ENCODE measurements at regions not wholly inside any gene's neighbourhood (a gene's known extent, or its start where the extent isn't known, plus 50 kb on each side); places are given as distances from the start of the nearest gene placed in this dataset.
"Not testable (repeated sequence)": the region's sequence is repeated elsewhere in the genome, so short reads cannot be mapped to it uniquely, and the experiment has no call there.

DNA sequence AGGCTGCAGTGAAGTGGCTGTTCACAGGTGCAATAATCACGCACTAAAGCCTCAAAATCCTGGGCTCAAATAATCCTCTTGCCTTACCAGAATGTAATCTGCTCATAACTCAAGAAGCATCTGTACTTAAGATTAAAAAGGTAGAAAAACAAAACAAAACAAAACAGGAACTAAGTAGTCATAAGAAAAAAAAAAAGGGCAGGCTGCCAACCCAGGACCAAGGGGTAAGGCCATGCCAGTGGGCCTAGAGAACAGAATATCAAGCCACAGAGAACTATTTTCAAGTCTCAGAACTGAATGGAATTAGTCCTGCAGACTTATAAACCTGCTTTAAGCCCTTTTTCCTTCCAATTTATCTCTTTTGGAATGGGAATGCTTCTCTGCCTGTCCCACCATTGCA lies 64.8 kb upstream of the TBC1D3K start:
- no peak for DNase-seq

DNA sequence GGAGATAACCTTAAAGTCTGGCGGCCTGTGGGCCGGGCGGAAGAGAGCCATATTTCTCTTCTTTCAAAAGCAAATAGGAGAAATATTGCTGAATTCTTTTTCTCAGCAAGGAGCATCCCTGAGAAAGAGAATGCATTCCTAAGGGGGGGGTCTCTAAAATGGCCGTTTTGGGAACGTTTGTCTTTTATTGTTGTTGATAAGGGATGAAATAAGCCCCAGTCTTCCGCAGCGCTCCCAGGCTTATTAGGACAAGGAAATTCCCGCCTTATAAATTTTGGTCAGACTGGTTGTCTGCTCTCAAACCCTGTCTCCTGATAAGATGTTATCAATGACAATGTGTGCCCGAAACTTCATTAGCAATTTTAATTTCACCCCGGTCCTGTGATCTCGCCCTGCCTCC lies 65.8 kb upstream of the TBC1D3K start:
- DNase-seq = not testable (repeated sequence)

DNA sequence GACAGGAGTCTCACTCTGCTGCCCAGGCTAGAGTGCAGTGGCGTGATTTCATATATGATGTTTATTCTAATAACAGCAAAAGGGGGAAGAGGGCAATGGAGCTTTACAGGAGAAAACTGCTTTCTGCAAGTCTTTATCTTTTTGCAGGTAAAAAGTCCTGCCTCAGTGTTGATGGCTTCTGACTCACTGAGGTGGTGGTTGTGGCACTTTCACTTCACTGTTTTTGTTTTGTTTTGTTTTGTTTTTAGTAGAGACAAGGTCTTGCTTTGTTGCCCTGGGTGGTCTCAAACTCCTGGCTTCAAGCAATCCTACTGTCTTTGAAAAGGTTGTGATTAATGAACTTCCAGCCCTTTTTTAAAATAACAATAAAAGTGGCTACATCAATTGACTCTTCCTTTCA lies 68.0 kb upstream of the TBC1D3K start:
- no peak for DNase-seq

DNA sequence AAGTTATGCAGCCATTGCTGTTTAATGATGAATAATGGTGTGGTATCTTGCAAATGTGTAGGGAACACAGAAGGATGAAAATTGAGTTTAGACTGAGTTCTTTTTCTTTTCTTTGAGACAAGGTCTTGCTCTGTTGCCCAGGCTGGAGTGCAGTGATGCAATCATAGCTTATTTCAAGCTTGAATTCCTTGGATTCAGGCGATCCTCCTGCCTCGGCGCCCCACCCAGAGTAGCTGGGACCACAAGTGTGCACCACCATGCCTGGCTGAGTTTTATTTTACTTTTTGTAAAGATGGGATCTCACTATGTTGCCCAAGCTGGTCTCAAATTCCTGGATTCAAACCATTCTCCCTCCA lies 74.6 kb upstream of the TBC1D3K start:
- DNase-seq = no peak

DNA sequence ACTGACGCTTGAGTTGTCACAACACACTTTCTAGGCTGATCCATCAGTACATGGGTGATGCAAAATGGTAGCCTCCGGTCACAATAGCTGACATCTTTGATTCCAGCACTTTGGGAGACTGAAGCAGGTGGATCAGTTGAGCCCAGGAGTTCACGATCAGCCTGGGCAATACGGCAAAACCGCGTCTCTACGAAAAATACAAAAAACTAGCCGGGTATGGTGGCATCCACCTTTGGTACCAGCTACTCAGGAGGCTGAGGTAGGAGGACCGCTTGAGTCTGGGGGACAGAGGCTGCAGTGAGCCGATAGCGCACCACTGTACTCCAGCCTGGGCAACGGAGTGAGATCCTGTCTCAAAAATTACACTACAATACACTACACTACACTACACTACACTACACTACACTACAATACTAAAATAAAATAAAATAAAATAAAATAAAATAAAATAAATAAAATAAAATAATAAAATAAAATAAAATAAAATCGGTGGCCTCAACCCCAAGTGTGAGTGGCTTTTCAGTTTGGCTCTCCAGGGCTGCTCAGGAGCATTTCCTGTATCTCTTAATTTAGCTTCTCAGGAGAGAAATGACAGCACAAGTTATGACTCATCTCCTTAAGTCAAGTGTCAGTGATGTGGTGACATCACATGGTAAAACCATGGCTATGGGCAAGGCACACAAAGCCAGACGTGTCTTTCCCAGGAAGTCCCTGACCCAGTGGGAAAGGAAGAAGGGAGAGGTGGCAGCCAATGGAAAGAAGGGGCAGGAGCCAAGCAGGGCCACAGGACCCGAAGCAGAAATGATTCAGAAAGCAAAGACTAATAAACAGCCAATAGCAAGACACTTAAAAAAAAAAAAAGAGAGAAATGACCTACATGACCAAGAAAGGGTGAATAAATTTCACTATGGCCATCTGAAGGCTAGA lies 75.3 kb upstream of the TBC1D3K start:
- peak in 1 of 5 experiments; percentile 81 for DNase-seq

DNA sequence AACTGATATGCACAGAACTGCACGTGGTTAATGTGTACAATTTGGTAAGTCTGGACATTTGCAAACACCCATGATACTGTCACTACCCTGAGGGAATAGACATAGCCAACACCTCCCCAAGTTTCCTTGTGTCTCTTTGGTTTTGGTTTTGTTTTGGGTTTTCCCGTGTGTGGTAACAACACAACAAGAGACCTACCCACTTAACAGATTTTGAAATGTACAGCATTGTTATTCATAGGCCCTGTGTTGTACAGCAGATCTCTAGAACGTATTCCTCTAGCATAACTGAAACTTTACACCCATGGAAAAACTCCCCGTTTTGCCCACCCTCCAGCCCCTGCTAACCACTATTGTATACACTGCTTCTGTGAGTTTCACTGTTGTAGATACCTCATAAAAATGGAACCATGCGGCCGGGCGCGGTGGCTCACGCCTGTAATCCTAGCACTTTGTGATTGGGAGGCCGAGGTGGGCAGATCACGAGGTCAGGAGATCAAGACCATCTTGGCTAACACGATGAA lies 76.3 kb upstream of the TBC1D3K start:
- DNase-seq = peak in 1 of 5 experiments; percentile 46

DNA sequence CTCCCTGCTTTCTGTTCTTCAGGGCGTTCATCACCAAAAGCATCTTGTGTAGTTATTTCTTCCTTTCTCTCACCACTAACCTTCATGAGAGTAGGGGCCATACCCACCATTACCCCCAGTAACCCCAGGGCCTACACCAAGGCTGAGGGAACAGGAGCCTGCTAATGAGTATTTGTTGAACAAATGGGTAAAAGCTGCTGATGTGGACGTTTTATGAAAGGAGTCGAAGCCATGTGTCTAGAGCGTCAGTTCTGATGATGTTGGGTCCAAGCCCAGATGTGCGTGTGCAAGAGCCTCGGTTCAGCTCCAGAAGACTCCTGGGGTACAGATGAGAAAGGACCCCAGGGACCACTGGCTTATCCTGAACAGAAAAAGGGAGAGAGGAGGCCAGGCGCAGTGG lies 77.1 kb upstream of the TBC1D3K start:
- DNase-seq = no peak

DNA sequence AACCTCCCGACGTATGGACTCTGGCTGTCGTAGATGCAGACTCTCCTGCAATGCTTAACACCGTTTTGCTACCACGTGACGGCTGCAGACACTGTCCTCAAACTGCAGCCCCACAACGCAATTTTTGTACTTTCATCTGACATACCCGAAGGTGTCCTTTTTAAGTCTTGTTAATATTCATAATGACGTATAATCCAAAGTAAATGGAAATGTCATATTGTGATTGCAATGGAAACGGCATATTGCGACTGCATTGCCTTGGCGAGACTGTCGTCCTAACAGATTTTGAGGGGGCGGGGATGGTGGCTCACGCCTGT lies 79.3 kb upstream of the TBC1D3K start:
- no peak for DNase-seq

DNA sequence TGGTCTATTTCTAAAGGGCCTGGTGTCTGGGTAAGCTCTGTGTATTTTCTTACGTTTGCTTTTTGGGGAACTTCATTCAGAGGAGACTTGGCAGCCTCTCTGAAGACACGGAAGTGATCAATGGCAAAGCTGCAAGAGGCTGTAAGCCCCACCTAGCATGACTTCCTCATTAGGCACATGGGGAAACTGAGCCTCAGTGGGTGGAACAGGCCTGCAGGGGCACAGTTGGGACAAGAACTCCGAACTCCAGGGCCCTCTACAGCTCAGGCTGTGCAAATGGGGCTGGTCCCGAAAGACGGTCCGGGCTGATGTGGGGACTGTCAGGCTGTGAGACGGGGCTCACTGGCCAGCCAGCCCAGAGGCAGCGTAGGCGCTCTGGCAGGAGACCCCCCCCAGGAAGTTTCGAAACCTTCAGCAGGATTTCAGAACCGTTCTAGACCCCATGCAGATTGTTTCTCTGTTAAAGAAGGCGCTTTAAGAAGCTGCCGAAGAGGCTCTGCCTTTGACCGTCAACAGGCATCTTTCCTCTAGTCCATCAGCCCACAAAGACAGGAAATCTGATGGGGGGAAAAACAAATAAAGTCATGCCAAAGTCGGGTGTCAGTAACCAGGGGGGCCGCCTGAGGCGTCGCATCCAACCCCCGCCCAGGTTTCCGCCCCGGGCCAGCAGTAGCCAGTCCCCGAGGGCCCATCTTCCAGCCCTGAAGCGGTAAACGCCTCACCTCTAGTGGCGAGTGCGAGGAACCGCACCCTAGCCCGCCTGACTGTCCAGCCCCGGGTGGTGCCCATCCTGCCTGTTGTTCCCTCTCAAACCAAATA lies 79.8 kb upstream of the TBC1D3K start:
- peak in 2 of 5 experiments; percentile 21 to 53 for DNase-seq

DNA sequence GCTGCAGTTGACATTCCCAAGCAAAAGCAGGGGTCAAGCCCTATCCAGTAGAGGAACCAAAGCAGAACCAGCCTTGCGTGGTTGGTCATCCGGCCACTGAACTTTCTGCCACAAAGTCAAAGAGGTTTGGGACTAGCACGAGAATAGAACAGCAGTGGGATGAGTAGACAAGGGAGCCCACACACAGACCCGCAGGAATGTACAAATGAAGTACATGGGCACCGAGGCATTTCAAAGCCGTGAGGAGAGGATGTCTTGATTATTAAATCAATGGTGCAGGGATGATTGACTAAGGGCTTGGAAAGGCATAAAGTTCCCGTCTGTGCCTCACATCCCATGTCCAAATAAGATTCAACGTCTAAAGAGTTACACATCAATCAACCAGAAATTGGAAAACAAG lies 81.8 kb upstream of the TBC1D3K start:
- no peak for DNase-seq

DNA sequence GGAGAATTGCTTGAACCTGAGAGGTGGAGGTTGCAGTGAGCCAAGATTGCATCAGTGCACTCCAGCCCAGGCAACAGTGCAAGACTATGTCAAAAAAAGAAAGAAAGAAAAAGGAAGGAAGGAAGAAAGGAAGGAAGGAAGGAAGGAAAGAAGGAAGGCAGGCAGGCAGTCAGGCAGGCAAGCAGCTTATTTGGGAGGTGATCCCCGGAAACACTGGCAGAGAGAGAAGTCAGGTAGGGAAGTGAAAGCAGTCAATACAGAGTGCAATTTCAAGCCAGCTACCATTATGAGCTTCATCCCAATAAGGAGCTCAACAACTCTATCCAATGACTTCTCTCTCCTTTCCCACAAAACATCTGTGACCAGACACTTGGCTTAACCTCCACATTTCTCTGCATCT lies 83.0 kb upstream of the TBC1D3K start:
- no peak for DNase-seq

DNA sequence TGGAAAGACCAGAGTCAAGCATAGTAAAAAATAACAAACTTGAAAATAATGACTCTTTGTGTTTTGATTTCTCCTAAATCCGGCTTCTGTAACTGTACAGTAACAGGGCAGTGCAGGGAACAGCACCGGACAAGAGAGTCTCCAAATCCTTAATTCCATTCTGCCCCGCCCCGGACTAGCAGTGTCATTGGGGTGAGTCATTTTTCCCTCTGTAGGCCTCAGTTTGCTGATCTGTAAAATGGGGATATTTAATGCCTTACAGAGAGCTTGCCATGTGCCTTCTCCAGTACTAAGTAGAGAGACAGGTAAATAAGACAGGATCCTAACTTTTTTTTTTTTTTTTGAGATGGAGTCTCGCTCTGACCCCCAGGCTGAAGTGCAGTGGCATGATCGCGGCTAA lies 83.6 kb upstream of the TBC1D3K start:
- DNase-seq = no peak

DNA sequence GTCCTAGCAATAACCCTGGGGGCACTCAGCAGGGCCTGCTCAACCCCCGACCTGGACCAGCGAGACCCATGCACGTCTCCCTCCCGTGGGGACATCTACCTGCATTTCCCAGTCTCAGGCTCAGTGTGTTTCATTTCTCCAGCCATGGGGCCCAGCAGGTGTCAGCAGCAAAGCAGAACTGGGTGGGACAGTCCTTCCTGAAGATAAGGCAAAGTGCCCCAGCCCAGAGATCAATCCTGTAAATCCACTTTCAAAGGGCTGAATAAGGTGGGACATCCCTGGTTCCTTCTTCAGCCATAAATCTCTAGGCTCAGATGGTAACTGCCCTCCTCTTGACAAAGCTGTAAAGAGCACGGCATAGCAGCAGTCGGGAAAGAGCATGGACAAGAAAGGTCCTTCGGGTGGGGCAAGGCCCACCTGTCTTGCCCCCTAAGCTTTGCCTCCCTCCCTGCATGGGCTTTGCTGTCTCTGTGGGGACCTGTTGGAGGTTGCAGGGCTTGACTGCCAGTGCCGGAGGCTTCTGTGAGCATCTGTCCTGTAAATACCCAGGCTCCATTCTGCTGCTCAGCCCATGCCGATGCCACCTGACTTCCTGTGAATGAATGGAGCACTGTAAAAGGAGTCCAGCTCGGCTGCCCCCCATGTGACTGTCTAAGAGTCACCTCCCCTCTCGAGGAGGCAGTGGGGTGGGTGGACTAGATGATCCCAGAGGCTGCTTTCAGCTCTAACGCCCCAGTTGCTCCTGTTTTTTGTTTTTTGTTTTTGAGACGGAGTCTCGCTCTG lies 84.8 kb upstream of the TBC1D3K start:
- DNase-seq = no peak

DNA sequence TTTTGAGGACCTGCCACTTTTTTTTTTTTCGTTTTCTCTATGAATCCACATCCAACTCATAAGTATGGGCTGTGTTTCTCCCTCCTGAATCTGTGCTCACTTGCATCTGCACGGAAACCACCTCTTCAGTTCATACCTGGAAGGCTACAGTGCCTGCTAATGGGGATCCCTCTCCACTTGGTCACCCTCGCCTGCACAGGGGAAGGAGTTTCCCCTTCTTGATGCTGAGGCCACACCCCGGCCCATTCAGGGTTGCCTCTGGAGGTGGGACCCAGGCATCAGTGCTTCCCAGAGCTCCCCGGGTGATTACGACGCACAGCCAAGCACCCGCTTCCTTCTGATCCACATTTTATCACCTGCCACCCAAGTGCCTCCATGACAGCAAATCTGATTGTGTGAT lies 85.9 kb upstream of the TBC1D3K start:
- DNase-seq = no peak

DNA sequence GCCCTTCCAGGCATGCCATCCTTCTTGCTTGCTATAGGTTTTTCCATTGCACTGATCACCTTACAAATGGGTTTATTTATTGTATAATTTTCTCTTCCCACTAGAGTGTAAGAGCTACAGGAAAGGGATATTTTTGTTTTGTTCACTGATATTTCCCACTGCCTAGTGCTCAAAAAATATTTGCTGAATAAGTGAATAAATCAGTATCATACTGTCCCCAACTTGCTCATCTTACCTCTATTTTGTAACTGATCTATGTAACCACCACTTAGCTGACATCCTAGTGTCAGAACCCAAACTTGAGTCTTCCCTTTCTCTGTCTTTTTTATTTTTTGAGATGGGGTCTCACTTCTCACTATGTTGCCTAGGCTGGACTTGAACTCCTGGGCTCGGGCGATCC lies 87.6 kb upstream of the TBC1D3K start:
- no peak for DNase-seq

DNA sequence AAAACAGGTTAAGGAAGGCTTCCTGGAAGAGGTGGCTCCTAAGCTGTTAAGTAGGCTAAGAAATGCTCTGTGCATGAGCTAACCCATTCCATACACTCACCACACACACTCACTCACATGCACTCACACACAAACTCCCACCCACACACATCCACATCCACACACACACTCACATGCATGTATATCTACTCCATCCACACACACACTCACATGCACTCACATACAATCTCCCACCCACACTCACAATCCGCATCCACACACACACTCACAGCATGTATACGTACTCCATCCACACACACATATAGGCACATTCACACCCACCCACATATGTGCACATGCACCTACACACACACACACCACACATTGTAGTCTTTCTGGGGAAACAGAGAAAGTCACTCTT lies 89.3 kb upstream of the HNF1B start:
- no peak for DNase-seq

DNA sequence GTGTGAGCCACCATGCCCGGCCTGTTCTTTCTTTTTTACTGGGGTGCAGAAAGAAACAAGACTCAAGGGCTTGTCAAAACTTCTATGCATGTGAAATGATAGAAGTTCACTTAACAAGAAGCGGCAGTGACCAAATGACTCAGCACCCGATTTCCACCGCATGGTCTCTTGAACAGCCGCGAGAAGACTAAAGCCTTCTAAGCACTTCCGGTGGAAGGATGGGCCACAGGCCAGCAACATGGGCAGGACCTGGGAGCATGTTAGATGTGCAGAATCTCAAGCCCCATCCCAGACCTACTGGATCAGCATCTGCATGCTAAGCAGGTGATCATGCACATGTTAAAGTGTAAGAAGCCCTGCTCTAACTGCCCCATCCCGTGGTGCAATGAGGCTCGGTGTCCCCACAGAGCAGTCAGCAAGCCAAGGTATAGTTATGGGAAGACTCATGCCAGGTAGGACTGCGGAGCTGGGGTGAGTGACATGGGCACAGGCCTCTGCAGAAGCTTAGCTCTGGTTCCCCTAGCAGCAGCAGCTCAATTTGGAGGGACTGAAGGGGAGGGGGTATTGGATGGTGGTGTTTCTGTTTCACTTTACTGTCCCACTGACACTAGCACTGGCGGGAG lies 88.5 kb upstream of the HNF1B start:
- peak in 1 of 5 experiments; percentile 91 for DNase-seq

DNA sequence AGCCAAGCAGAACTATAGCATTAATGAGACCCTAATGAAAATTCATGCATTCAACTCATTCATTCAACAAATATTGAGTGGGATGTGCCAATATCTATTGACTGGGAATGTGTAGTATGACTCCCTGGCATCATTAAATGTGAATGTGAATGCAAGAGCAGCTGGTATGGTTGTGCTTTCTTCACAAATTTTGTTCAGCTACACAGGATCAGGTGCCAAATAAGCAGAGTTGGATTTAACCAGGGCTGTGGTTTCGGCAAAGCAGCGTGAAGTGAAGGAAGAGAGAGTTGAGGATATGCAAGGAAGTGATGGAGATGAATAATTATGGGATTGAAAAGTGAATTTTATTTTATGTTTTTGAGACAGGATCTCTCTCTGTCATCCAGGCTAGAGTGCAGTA lies 87.1 kb upstream of the HNF1B start:
- no peak for DNase-seq

DNA sequence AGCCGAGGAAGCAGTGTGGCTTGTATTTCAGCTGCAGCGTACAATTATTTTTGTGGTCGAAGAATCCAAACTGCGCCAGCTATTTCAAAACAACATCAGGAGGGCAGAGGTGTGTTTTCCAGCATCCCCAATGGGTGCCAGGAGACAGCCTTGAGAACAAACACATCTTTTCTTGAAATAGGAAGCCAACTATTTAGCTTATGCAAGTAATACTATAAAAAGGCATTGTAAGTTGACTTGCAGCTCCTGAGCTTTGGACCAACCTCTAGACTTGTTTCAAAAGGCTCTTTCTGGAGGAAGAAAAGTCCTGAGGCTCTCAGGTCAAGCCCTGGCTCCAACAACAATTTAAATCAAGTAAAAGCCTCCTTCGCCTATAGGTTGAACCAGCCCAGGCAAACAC lies 86.6 kb upstream of the HNF1B start:
- DNase-seq = no peak

DNA sequence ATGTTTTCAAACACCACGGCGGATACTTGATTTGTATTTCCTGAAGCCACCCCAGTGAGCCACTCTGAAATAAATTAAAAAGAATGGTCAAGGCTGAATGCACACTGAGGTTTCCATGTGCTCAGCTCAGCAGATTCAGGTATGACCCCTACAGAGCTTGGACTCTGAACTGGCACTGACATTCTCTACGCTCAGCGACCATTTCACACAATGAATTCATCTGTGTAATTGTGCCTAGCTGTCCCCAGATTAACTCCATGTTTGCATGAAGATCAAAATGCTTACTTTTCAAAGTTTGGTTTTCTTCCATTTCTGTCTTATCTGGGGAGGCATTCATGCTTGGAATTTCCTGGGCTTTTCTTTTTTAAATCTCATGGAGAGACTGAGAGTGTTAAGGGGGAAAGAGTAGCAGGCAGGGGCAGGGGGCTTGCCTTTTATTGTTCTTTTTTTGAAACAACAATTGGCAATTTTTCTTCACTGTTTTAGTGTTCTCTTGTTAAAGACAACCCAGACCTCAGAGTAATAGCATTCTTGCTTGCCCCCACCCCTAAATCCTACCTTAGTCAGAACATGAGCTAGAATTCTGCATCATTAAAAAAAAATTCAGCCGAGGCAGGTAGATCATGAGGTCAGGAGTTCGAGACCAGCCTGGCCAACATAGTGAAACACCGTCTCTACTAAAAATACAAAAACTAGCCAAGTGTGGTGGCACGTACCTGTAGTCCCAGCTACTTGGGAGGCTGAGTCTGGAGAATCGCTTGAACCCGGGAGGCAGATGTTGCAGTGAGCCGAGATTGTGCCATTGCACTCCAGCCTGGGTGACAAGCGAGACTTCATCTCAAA lies 85.5 kb upstream of the HNF1B start:
- no peak for DNase-seq

DNA sequence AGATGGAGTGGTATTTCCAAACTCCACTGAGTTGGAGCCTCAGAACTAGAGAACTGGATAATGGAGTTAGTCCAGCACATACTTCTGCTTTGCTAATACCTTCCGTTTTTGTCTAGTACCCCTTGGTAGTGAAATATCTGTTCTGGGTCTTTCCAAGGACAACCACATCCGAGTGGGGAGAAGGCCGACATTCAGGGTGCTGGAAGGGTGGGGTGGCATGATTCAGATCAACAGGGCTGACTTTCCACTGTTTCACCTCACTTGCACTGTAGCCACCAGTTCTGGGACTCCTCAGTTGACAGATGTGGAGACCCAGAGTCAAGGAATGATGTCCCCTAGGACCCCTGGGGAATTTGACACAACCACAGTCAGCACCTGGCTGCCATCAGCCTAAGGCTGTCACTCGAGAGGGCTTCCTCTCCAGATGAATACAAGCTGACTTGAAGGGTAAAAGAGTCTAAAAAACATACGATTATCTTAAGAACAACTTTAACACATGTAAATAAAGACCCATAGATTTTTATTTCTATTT lies 84.8 kb upstream of the HNF1B start:
- DNase-seq = no peak
